HepG2 (cell line): ENCODE measurements at regions not wholly inside any gene's neighbourhood (a gene's known extent, or its start where the extent isn't known, plus 50 kb on each side); places are given as distances from the start of the nearest gene placed in this dataset.

ENCODE experiments used
- CHCHD3 ChIP-seq: sonication (generic); formaldehyde crosslinking; IDR thresholded peaks from 2 replicates; pipeline ENCODE4 v1.8.0; 2022; ENCODE audit warnings: mild to moderate bottlenecking, missing genetic modification reagents, moderate library complexity
- JDP2 ChIP-seq: sonication (generic); formaldehyde crosslinking; IDR thresholded peaks from 2 replicates; pipeline ENCODE4 v1.8.1; 2022; ENCODE audit warnings: missing genetic modification reagents, borderline replicate concordance
- TF ChIP-seq, protein P1 (sequence below), 2 experiments: IDR thresholded peaks; 2 replicates each; pipeline ENCODE4 v1.6.1; 2011 to 2012; ENCODE audit warnings: low read length in 2 of 2, borderline replicate concordance in 1 of 2, low read depth in 1 of 2, mild to moderate bottlenecking in 1 of 2, moderate library complexity in 1 of 2
- TF ChIP-seq, protein P2 (sequence below): sonication (generic); formaldehyde crosslinking; conservative IDR thresholded peaks from 2 replicates; pipeline ENCODE4 v1.8.0; 2022; ENCODE audit warnings: mild to moderate bottlenecking, moderate library complexity, missing genetic modification reagents
- TF ChIP-seq, protein P3 (sequence below): sonication (generic); formaldehyde crosslinking; IDR thresholded peaks from 2 replicates; pipeline ENCODE4 v1.5.0; 2020; ENCODE audit warnings: missing genetic modification reagents
- TF ChIP-seq, protein P4 (sequence below): sonication (generic); formaldehyde crosslinking; IDR thresholded peaks from 2 replicates; pipeline ENCODE4 v1.5.0; 2020; ENCODE audit warnings: missing genetic modification reagents, mild to moderate bottlenecking, borderline replicate concordance

DNA sequence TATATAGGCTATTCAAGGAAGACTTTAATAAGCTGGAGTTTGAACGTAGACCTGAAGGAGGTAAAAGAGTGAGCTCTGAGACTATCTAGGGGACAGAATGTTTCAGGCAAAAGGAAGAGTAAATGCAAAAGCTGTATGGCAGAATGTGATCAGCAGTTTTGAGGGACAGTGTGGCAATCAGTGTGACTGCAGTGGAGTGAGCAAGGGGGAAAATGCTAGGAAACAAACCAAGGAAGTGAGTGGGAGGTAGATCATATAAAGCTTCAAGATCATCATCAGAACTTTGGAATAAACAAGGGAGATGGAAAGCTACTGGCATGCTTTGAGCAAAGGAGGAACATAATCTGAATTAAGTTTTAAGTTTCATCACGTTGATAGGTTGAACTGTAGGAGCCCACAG, 67.5 kb upstream of the BTG1 start (continued):
- TF ChIP-seq, protein P1, sequence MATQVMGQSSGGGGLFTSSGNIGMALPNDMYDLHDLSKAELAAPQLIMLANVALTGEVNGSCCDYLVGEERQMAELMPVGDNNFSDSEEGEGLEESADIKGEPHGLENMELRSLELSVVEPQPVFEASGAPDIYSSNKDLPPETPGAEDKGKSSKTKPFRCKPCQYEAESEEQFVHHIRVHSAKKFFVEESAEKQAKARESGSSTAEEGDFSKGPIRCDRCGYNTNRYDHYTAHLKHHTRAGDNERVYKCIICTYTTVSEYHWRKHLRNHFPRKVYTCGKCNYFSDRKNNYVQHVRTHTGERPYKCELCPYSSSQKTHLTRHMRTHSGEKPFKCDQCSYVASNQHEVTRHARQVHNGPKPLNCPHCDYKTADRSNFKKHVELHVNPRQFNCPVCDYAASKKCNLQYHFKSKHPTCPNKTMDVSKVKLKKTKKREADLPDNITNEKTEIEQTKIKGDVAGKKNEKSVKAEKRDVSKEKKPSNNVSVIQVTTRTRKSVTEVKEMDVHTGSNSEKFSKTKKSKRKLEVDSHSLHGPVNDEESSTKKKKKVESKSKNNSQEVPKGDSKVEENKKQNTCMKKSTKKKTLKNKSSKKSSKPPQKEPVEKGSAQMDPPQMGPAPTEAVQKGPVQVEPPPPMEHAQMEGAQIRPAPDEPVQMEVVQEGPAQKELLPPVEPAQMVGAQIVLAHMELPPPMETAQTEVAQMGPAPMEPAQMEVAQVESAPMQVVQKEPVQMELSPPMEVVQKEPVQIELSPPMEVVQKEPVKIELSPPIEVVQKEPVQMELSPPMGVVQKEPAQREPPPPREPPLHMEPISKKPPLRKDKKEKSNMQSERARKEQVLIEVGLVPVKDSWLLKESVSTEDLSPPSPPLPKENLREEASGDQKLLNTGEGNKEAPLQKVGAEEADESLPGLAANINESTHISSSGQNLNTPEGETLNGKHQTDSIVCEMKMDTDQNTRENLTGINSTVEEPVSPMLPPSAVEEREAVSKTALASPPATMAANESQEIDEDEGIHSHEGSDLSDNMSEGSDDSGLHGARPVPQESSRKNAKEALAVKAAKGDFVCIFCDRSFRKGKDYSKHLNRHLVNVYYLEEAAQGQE (IDR thresholded peaks at IDR 0.05; ENCODE audit: borderline replicate concordance in 1 of 2, low read depth in 1 of 2, low read length in 2 of 2) = no peak
- TF ChIP-seq, protein P2, sequence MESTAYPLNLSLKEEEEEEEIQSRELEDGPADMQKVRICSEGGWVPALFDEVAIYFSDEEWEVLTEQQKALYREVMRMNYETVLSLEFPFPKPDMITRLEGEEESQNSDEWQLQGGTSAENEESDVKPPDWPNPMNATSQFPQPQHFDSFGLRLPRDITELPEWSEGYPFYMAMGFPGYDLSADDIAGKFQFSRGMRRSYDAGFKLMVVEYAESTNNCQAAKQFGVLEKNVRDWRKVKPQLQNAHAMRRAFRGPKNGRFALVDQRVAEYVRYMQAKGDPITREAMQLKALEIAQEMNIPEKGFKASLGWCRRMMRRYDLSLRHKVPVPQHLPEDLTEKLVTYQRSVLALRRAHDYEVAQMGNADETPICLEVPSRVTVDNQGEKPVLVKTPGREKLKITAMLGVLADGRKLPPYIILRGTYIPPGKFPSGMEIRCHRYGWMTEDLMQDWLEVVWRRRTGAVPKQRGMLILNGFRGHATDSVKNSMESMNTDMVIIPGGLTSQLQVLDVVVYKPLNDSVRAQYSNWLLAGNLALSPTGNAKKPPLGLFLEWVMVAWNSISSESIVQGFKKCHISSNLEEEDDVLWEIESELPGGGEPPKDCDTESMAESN (CRISPR knock-in tag) = no peak
- TF ChIP-seq CHCHD3 (CRISPR knock-in tag) = no peak
- no peak for TF ChIP-seq JDP2 (CRISPR knock-in tag)
- TF ChIP-seq, protein P3, sequence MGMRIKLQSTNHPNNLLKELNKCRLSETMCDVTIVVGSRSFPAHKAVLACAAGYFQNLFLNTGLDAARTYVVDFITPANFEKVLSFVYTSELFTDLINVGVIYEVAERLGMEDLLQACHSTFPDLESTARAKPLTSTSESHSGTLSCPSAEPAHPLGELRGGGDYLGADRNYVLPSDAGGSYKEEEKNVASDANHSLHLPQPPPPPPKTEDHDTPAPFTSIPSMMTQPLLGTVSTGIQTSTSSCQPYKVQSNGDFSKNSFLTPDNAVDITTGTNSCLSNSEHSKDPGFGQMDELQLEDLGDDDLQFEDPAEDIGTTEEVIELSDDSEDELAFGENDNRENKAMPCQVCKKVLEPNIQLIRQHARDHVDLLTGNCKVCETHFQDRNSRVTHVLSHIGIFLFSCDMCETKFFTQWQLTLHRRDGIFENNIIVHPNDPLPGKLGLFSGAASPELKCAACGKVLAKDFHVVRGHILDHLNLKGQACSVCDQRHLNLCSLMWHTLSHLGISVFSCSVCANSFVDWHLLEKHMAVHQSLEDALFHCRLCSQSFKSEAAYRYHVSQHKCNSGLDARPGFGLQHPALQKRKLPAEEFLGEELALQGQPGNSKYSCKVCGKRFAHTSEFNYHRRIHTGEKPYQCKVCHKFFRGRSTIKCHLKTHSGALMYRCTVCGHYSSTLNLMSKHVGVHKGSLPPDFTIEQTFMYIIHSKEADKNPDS (CRISPR knock-in tag) = no peak
- TF ChIP-seq, protein P4, sequence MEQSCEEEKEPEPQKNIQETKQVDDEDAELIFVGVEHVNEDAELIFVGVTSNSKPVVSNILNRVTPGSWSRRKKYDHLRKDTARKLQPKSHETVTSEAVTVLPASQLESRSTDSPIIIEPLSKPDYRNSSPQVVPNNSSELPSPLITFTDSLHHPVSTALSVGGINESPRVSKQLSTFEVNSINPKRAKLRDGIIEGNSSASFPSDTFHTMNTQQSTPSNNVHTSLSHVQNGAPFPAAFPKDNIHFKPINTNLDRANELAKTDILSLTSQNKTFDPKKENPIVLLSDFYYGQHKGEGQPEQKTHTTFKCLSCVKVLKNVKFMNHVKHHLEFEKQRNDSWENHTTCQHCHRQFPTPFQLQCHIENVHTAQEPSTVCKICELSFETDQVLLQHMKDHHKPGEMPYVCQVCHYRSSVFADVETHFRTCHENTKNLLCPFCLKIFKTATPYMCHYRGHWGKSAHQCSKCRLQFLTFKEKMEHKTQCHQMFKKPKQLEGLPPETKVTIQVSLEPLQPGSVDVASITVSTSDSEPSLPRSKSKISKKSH (CRISPR knock-in tag) = no peak
